Mesothelial cell of epicardium (in vitro differentiated cells): ENCODE measurements at regions not wholly inside any gene's neighbourhood (a gene's known extent, or its start where the extent isn't known, plus 50 kb on each side); places are given as distances from the start of the nearest gene placed in this dataset.

ENCODE experiments used
- DNase-seq, 2 experiments: peaks; one replicate each; pipeline ENCODE4 v3.0.0; 2021; ENCODE audit warnings: low spot score in 2 of 2; ENCODE audit not compliant: unreplicated experiment in 2 of 2
- H3K27ac Mint-ChIP-seq: 2 replicates; pipeline ENCODE4 v1.8.0; 2021; ENCODE audit warnings: mixed read lengths
- H3K27me3 Mint-ChIP-seq: 2 replicates; pipeline ENCODE4 v1.8.0; 2021; ENCODE audit warnings: low read depth, mixed read lengths
- H3K36me3 Mint-ChIP-seq: 2 replicates; pipeline ENCODE4 v1.8.0; 2021; ENCODE audit warnings: mixed read lengths
- H3K4me1 Mint-ChIP-seq: 2 replicates; pipeline ENCODE4 v1.8.0; 2021; ENCODE audit warnings: mixed read lengths
- H3K4me3 Mint-ChIP-seq: 2 replicates; pipeline ENCODE4 v1.8.0; 2021; ENCODE audit warnings: mild to moderate bottlenecking, moderate library complexity, mixed read lengths
- H3K9me3 Mint-ChIP-seq: 2 replicates; pipeline ENCODE4 v1.8.0; 2021; ENCODE audit warnings: mixed read lengths
- CTCF ChIP-seq: fragments of 200-600 bp; sonication (generic); IDR thresholded peaks from one replicate; pipeline ENCODE4 v1.5.0; 2021; ENCODE audit warnings: antibody characterized with exemption; ENCODE audit not compliant: unreplicated experiment

GRCh38 chr9:7523426-7524043 is 276.0 kb downstream of the DMAC1 start:
- Mint-ChIP-seq H3K36me3 (no peaks in the 10 kb centered on the region), H3K9me3 (no peaks in the 10 kb centered on the region), H3K27ac (no peak overlapping the region), H3K4me3 (no peak overlapping the region), H3K27me3 (no peaks in the 10 kb centered on the region), H3K4me1 (peaks cover 21% of the 10 kb centered on the region)
- TF ChIP-seq CTCF, result no peak
- DNase-seq, result no peak

- TF ChIP-seq CTCF, result no peak
- Mint-ChIP-seq H3K36me3 (no peaks in the 10 kb centered on the region), H3K4me1 (peaks cover 22% of the 10 kb centered on the region), H3K4me3 (no peak overlapping the region), H3K27ac (no peak overlapping the region), H3K9me3 (no peaks in the 10 kb centered on the region), H3K27me3 (no peaks in the 10 kb centered on the region)
- DNase-seq, result no peak
These were observed 279.2 kb downstream of the DMAC1 start for GRCh38 chr9:7520396-7520795.

GRCh38 chr9:7516376-7516775 is 283.2 kb downstream of the DMAC1 start:
- H3K4me1 Mint-ChIP-seq, result peaks cover 12% of the 10 kb centered on the region
- DNase-seq, result no peak
- no peak overlapping the region for H3K27ac Mint-ChIP-seq
- no peak overlapping the region for H3K4me3 Mint-ChIP-seq
- TF ChIP-seq CTCF, result no peak
- H3K9me3 Mint-ChIP-seq, result no peaks in the 10 kb centered on the region
- no peaks in the 10 kb centered on the region for H3K36me3 Mint-ChIP-seq
- no peaks in the 10 kb centered on the region for H3K27me3 Mint-ChIP-seq

GRCh38 chr9:7510199-7510598 is 289.4 kb downstream of the DMAC1 start:
- Mint-ChIP-seq H3K27me3 (no peaks in the 10 kb centered on the region), H3K36me3 (no peaks in the 10 kb centered on the region), H3K9me3 (peaks cover 4% of the 10 kb centered on the region), H3K4me3 (no peak overlapping the region), H3K4me1 (peaks cover 12% of the 10 kb centered on the region), H3K27ac (no peak overlapping the region)
- no peak for TF ChIP-seq CTCF
- no peak for DNase-seq

GRCh38 chr9:7509576-7510145 is 289.9 kb downstream of the DMAC1 start:
- Mint-ChIP-seq H3K4me3 (no peak overlapping the region), H3K27ac (no peak overlapping the region), H3K9me3 (peaks cover 7% of the 10 kb centered on the region), H3K36me3 (no peaks in the 10 kb centered on the region), H3K4me1 (peaks cover 12% of the 10 kb centered on the region), H3K27me3 (no peaks in the 10 kb centered on the region)
- TF ChIP-seq CTCF, result no peak
- no peak for DNase-seq
